ENCODE measurements at regions not wholly inside any gene's neighbourhood (a gene's known extent, or its start where the extent isn't known, plus 50 kb on each side); places are given as distances from the start of the nearest gene placed in this dataset.

DNA sequence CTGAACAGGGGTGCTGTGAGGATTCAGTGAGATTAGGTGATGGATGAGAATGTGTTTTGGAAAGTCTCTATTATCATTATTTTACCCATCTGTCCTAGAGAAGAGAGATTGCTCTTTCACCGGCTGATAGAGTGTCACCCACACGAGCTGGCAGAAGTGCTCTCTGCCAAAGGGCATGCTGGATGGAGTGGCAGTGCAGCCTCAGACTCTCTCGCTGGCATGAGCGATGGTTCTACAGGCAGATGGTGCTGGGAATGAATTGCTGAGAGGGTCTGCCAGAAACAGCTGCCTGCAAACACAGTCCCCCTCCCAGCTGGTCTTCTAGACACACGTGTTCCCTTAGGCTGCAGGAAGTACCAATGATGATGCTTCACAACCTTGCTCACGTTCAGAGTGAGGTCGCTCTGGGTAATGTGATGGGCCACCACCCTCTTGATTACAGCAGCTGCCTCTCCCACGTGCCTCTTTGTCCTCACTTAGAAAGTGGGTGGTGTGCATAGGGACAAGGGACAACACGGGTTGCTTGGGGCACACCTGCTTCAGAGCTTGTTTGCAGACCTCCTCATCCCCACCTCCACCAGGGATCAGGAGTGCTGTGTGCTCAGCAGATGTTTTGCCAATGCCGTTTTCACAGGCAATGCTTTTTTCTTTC lies 84.7 kb downstream of the FOXA2 start:
- H3K36me3 ChIP-seq (ENCODE audit: control insufficient read depth, insufficient read depth, low read length), result no peaks in the 10 kb centered on the region
- no peaks in the 10 kb centered on the region; a peak in 1 of 5 replicates for H3K4me1 ChIP-seq (replicated peaks in 1 of 2; ENCODE audit: control insufficient read depth in 2 of 2, insufficient read depth in 2 of 2, low read length in 2 of 2)
- in situ Hi-C loops (cut with MboI), result no loop called here
- H3K9me1 ChIP-seq (ENCODE audit: control insufficient read depth, insufficient read depth, low read length), result no peaks in the 10 kb centered on the region
- no peaks in the 10 kb centered on the region for H3K9me3 ChIP-seq (replicated peaks; ENCODE audit: control insufficient read depth, insufficient read depth, low read depth, low read length)
- FAIRE-seq (no peak), ATAC-seq (no peak), DNase-seq (ENCODE audit: extremely low read depth in 1 of 4, low spot score in 3 of 4) (no peak)
- intact Hi-C loops (cut with micrococcal nuclease), result loop anchor here (10.0 kb wide), 1 partner anchor 185 kb away; no protein-coding TSS in a partner anchor
- H3K4me3 ChIP-seq, result no peak overlapping the region
- H3K27ac ChIP-seq (ENCODE audit: extremely low read depth, low read depth, low read length), result no peak overlapping the region
- H3K4me2 ChIP-seq (ENCODE audit: insufficient read depth, low read length), result no peak overlapping the region
- no TSS peak for BruUV-seq (replicated peaks)
- H2AFZ ChIP-seq (ENCODE audit: low read depth, low read length), result no peak overlapping the region
- POLR2A ChIA-PET, result no interaction called here
- no peak overlapping the region for H3K9ac ChIP-seq (ENCODE audit: insufficient read depth in 1 of 2, low read depth in 2 of 2, low read length in 2 of 2)
- WGBS (ENCODE audit: insufficient coverage, low coverage, missing lambda C conversion rate), result 1% methylated on average over 7 of the region's 10 CpGs
- H3K27me3 ChIP-seq (ENCODE audit: control insufficient read depth in 2 of 2, insufficient read depth in 2 of 2, low read length in 2 of 2), result peaks cover 0 to 14% of the 10 kb centered on the region in 2 experiments; a peak in 2 of 5 replicates
- CTCF ChIA-PET (ENCODE audit: low intra/inter-chr PET ratio), result no interaction called here
- H4K20me1 ChIP-seq (replicated peaks; ENCODE audit: control insufficient read depth, insufficient read depth, low read length), result no peaks in the 10 kb centered on the region
- no peaks in the 10 kb centered on the region for H3K79me2 ChIP-seq (ENCODE audit: control insufficient read depth, insufficient read depth, low read length)
- TF ChIP-seq CUX1 (CRISPR knock-in tag; IDR thresholded peaks at IDR 0.05) (no peak), PHF21A (IDR thresholded peaks at IDR 0.05; ENCODE audit: borderline replicate concordance, low read depth) (no peak), E2F5 (CRISPR knock-in tag; IDR thresholded peaks at IDR 0.05) (no peak), ZNF830 (CRISPR knock-in tag; IDR thresholded peaks at IDR 0.05) (no peak), HDAC1 (IDR thresholded peaks at IDR 0.05) (no peak), CXXC5 (CRISPR knock-in tag; IDR thresholded peaks at IDR 0.05) (no peak), NEUROD1 (IDR thresholded peaks at IDR 0.05; ENCODE audit: borderline replicate concordance, low read depth, low read length, partially characterized antibody) (no peak), TFAM (CRISPR knock-in tag; conservative IDR thresholded peaks at IDR 0.05) (no peak), RBM34 (IDR thresholded peaks at IDR 0.05; ENCODE audit: borderline replicate concordance, insufficient read depth, low read length) (no peak), ZNF609 (CRISPR knock-in tag; IDR thresholded peaks at IDR 0.05; ENCODE audit: borderline replicate concordance) (no peak), ZNF589 (CRISPR knock-in tag; IDR thresholded peaks at IDR 0.05; ENCODE audit: low read depth) (no peak)

Measured in K562 (cell line).